ENCODE measurements at regions not wholly inside any gene's neighbourhood (a gene's known extent, or its start where the extent isn't known, plus 50 kb on each side); places are given as distances from the start of the nearest gene placed in this dataset.

GRCh38 chr12:97801471-97802059, 339.0 kb downstream of the RMST start:
- H2AK5ac ChIP-seq (ENCODE audit: insufficient read length, low read length): no peak overlapping the region
- H3K4me2 ChIP-seq (ENCODE audit: insufficient read depth, insufficient read length, low read length): no peak overlapping the region
- H3K9me3 Mint-ChIP-seq: peaks cover 0 to 4% of the 10 kb centered on the region in 2 experiments; a peak in 2 of 5 replicates
- no peak overlapping the region for H2BK12ac ChIP-seq (ENCODE audit: insufficient read length, low read depth, low read length)
- no peak overlapping the region for H3K14ac ChIP-seq (ENCODE audit: insufficient read depth, low read length)
- no peak overlapping the region for H3T11ph ChIP-seq (ENCODE audit: low read length)
- no peaks in the 10 kb centered on the region for H4K20me1 ChIP-seq (ENCODE audit: control insufficient read depth, insufficient read depth, insufficient read length)
- no peak overlapping the region for H4K5ac ChIP-seq (ENCODE audit: insufficient read length, low read depth, low read length)
- H3K18ac ChIP-seq (ENCODE audit: insufficient read length, low read depth, low read length): no peak overlapping the region
- no peak overlapping the region for H3K27ac ChIP-seq (ENCODE audit: insufficient read length, low read depth, low read length)
- H2BK15ac ChIP-seq (ENCODE audit: low read depth, low read length): no peak overlapping the region
- H3K23ac ChIP-seq (ENCODE audit: insufficient read length, low read depth, low read length): no peak overlapping the region
- no peak overlapping the region for H3K56ac ChIP-seq (ENCODE audit: insufficient read length, low read depth, low read length)
- peak overlapping the region; percentile 2 for H2AFZ ChIP-seq (ENCODE audit: low read length)
- DNase-seq: no peak
- no peak overlapping the region for H2BK5ac ChIP-seq (ENCODE audit: insufficient read length, low read length)
- peaks cover 6% of the 10 kb centered on the region; the same call in 1 of the 2 replicates for H3K4me1 ChIP-seq (ENCODE audit: insufficient read depth, low read length)
- no peaks in the 10 kb centered on the region for H3K36me3 Mint-ChIP-seq (ENCODE audit: insufficient read depth in 1 of 3, low read depth in 3 of 3)
- H3K4me1 Mint-ChIP-seq: peaks cover 20 to 23% of the 10 kb centered on the region in 2 experiments
- no peak overlapping the region for H3K9ac ChIP-seq (ENCODE audit: extremely low read depth, insufficient read length, low read length)
- no peaks in the 10 kb centered on the region for H3K79me2 ChIP-seq (ENCODE audit: insufficient read depth, low read length)
- H2BK120ac ChIP-seq (ENCODE audit: low read depth, low read length, poor library complexity, severe bottlenecking): no peak overlapping the region
- no CpG with 5 or more reads among the region's 5 CpGs for WGBS (ENCODE audit: extremely low coverage, insufficient read length, low lambda C conversion rate)
- no peaks in the 10 kb centered on the region for H3K27me3 Mint-ChIP-seq (ENCODE audit: low read depth)
- no peak overlapping the region for H3K4me3 Mint-ChIP-seq
- no peaks in the 10 kb centered on the region for H3K23me2 ChIP-seq (ENCODE audit: insufficient read length, low read depth, low read length, poor library complexity, severe bottlenecking)
- H3K27me3 ChIP-seq (ENCODE audit: insufficient read depth, low read length): no peaks in the 10 kb centered on the region
- H3K79me1 ChIP-seq (ENCODE audit: insufficient read depth, low read depth, low read length, poor library complexity, severe bottlenecking): no peaks in the 10 kb centered on the region
- no peak overlapping the region for H3K4ac ChIP-seq (ENCODE audit: low read depth, low read length)
- H3K9me3 ChIP-seq (ENCODE audit: control insufficient read depth, low read depth, low read length): no peaks in the 10 kb centered on the region
- TF ChIP-seq, protein P1, sequence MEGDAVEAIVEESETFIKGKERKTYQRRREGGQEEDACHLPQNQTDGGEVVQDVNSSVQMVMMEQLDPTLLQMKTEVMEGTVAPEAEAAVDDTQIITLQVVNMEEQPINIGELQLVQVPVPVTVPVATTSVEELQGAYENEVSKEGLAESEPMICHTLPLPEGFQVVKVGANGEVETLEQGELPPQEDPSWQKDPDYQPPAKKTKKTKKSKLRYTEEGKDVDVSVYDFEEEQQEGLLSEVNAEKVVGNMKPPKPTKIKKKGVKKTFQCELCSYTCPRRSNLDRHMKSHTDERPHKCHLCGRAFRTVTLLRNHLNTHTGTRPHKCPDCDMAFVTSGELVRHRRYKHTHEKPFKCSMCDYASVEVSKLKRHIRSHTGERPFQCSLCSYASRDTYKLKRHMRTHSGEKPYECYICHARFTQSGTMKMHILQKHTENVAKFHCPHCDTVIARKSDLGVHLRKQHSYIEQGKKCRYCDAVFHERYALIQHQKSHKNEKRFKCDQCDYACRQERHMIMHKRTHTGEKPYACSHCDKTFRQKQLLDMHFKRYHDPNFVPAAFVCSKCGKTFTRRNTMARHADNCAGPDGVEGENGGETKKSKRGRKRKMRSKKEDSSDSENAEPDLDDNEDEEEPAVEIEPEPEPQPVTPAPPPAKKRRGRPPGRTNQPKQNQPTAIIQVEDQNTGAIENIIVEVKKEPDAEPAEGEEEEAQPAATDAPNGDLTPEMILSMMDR (conservative IDR thresholded peaks at IDR 0.05): no peak
- H4K91ac ChIP-seq (ENCODE audit: insufficient read length, low read depth, low read length): no peak overlapping the region
- no peak overlapping the region for H4K8ac ChIP-seq (replicated peaks; ENCODE audit: insufficient read length, low read depth, low read length)
- peak overlapping the region in 2 of 3 experiments; percentile 0 to 10; a peak in 1 of 7 replicates for H3K27ac Mint-ChIP-seq
- no peak overlapping the region for H2BK20ac ChIP-seq (ENCODE audit: low read depth, low read length, poor library complexity, severe bottlenecking)

Data from H9 (cell line).